WERI-Rb-1 (cell line): ENCODE measurements at regions not wholly inside any gene's neighbourhood (a gene's known extent, or its start where the extent isn't known, plus 50 kb on each side); places are given as distances from the start of the nearest gene placed in this dataset.

ENCODE experiments used
- DNase-seq: peaks from one replicate; pipeline ENCODE4 v3.0.0-alpha.2; 2020
- H3K27ac ChIP-seq: fragments of 250-450 bp; sonication (Bioruptor Pico); 2 replicates; pipeline ENCODE4 v1.5.1; 2020; ENCODE audit warnings: mild to moderate bottlenecking, moderate library complexity
- H3K27me3 ChIP-seq: fragments of 250-450 bp; sonication (Bioruptor Pico); 2 replicates; pipeline ENCODE4 v1.5.1; 2021; ENCODE audit warnings: mild to moderate bottlenecking, low read depth, moderate library complexity; ENCODE audit not compliant: insufficient read depth, severe bottlenecking
- H3K36me3 ChIP-seq: fragments of 250-450 bp; sonication (Bioruptor Pico); 2 replicates; pipeline ENCODE4 v1.5.1; 2020; ENCODE audit warnings: mild to moderate bottlenecking, moderate library complexity
- H3K4me3 ChIP-seq: 2 replicates; pipeline ENCODE4 v1.5.1; 2011; ENCODE audit warnings: low read depth, mild to moderate bottlenecking, control low read depth, low read length
- H3K9me3 ChIP-seq: fragments of 250-450 bp; sonication (Bioruptor Pico); 2 replicates; pipeline ENCODE4 v1.5.1; 2021; ENCODE audit warnings: mild to moderate bottlenecking, moderate library complexity; ENCODE audit not compliant: severe bottlenecking
- TF ChIP-seq, protein P1 (sequence below): IDR thresholded peaks from 2 replicates; pipeline ENCODE4 v1.5.1; 2011; ENCODE audit warnings: low read depth, mild to moderate bottlenecking, control low read depth, inconsistent platforms, low read length

DNA sequence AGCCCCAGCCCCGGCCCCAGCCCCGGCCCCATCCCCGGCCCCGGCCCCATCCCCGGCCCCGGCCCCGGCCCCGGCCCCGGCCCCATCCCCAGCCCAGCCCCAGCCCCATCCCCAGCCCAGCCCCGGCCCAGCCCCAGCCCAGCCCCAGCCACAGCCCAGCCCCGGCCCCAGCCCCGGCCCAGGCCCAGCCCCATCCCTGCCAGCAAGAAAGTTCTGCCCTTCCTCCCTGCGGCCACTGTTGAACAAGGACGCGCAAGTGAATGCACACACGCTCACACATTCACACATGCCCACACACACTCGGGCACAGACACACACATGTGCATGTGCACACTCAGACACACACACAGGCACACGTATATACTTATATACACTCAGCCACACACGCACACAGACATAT, 287.0 kb downstream of the NDUFA10 start:
- Histone ChIP-seq H3K36me3 (no peaks in the 10 kb centered on the region), H3K4me3 (no peak overlapping the region), H3K27me3 (peaks cover 83% of the 10 kb centered on the region)

DNA sequence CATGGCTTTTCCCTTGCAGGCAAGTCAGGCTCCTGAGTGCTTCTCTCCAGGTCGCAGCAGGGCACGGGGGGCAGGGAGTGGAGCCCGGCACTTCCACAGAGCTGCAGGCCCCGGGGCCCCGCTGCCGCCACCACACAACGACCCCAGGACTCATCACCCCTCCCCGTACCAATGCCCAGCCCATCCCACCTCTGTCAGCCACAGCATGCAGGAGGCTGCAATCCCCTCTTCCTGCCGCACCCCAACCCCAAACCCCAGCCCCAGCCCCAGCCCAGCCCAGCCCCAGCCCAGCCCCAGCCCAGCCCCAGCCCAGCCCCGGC, 288.0 kb downstream of the NDUFA10 start:
- Histone ChIP-seq H3K27ac (no peak overlapping the region), H3K9me3 (no peaks in the 10 kb centered on the region), H3K36me3 (no peaks in the 10 kb centered on the region), H3K4me3 (no peak overlapping the region), H3K27me3 (peaks cover 79% of the 10 kb centered on the region)
- TF ChIP-seq, protein P1, sequence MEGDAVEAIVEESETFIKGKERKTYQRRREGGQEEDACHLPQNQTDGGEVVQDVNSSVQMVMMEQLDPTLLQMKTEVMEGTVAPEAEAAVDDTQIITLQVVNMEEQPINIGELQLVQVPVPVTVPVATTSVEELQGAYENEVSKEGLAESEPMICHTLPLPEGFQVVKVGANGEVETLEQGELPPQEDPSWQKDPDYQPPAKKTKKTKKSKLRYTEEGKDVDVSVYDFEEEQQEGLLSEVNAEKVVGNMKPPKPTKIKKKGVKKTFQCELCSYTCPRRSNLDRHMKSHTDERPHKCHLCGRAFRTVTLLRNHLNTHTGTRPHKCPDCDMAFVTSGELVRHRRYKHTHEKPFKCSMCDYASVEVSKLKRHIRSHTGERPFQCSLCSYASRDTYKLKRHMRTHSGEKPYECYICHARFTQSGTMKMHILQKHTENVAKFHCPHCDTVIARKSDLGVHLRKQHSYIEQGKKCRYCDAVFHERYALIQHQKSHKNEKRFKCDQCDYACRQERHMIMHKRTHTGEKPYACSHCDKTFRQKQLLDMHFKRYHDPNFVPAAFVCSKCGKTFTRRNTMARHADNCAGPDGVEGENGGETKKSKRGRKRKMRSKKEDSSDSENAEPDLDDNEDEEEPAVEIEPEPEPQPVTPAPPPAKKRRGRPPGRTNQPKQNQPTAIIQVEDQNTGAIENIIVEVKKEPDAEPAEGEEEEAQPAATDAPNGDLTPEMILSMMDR = no peak
- DNase-seq = no peak

More for the DNA sequence above, 287.0 kb downstream of the NDUFA10 start:
- DNase-seq = no peak
- TF ChIP-seq, protein P1 = no peak
- Histone ChIP-seq H3K9me3 (no peaks in the 10 kb centered on the region), H3K27ac (no peak overlapping the region)

DNA sequence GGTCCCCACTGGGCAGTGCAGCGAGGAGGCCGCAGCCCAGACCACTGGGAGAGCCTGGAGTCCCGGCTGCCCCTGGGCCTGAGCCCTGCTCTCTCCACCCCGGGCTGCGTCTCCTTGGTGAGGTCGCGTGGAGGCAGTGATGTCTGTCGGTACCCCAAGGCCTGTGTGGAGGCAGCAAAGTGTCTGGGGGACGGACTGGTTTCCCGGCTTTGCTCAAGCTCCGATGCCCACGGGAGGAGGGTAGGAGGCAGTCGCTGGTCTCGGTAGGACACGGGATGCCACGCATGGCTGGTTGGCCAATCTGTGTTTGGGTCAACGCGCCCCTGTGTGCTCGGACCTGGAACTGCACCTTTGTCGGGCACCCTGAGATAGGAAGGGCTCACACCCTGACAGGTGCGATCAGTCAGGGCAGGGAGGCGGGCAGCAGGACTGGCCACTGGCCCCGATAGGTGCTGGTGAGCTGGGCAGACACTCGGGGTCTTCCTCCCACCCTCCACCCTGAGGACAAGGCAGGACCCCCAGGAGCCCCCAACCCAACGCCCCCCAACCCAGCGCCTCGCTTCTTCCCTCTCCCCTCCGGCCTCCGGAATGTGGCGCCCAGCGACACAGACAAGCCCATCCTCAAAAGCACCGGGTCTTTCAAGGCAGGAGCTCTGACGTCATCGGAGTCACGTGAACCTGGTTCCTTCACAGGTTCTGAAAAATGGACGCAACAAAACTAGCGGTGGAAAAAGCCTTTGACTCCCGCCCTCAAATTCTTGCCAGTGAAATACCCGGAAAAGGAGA, 288.6 kb downstream of the NDUFA10 start:
- H3K9me3 ChIP-seq = no peaks in the 10 kb centered on the region
- H3K4me3 ChIP-seq = no peak overlapping the region
- TF ChIP-seq, protein P1 = peak; percentile 59
- peak; percentile 23 for DNase-seq
- H3K27me3 ChIP-seq = peaks cover 76% of the 10 kb centered on the region
- H3K36me3 ChIP-seq = no peaks in the 10 kb centered on the region
- H3K27ac ChIP-seq = no peak overlapping the region

DNA sequence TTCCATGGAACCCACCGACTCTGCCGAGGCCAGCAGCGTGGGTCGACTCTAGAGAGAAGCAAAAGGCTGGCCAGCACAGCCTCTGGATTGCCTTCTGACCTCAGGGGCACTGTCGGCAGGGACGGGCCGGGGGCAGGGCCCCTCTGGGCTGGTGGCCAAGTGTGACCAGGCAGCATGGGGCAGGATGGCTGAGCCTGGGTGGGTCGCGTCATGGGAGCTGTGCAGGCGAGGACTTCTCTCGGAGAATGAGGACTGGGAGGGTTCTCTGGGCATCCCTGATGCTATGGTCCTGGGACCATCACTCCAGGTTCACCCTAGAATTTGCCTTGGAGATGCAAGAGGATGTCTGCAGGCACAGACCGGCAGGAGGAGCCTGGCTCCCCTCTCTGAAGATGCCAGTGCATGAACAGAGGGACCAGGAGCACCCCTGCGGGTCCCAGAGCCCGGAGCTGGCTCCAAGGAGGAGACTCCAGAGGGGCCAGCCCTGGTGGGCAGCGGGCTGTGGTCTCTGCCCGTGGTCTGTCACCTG, 289.2 kb downstream of the NDUFA10 start:
- DNase-seq = no peak
- Histone ChIP-seq H3K27me3 (peaks cover 76% of the 10 kb centered on the region), H3K4me3 (no peak overlapping the region), H3K36me3 (no peaks in the 10 kb centered on the region), H3K9me3 (no peaks in the 10 kb centered on the region), H3K27ac (no peak overlapping the region)
- TF ChIP-seq, protein P1 = no peak

DNA sequence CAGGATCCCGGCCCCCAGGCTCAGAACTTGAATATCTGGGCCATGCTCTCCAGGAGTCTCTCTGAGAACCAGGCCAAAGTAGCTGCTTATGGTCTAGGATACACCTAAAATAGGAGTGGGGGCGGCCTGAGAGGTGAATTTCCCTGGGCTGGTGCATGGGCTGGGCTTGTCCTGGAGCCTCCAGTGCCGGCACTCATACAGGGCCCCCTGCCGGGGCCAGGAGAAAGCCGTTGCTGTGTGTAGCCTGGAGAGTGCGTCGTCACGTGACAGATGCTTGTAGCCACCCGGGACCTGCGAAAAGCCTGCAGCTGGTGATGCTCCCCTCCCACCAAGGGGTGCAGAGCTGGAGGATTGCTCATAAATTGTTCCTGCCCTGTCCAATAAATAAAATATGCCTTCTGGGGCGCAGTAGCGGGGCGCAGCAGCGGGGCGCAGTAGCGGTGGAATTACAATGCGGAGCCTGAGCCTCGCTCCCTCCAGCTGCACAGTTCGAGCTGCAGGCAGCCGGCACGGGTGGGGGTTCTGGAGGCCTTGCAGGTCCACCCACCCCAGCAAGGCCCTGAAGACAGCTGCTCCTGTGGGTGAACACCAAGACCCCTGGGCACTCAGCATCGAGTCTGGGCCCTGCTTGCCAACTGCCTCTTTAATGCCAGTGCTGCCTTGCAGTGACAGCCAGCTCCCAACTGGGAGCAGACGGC, 289.9 kb downstream of the NDUFA10 start:
- Histone ChIP-seq H3K27me3 (peaks cover 73% of the 10 kb centered on the region), H3K9me3 (no peaks in the 10 kb centered on the region), H3K36me3 (no peaks in the 10 kb centered on the region), H3K4me3 (no peak overlapping the region), H3K27ac (no peak overlapping the region)
- DNase-seq = peak; percentile 52
- TF ChIP-seq, protein P1 = peak; percentile 60
